Ecto neural progenitor cell (in vitro differentiated cells): ENCODE measurements at regions not wholly inside any gene's neighbourhood (a gene's known extent, or its start where the extent isn't known, plus 50 kb on each side); places are given as distances from the start of the nearest gene placed in this dataset.

Source experiments
- DNase-seq: peaks from one replicate; pipeline ENCODE4 v3.0.0-alpha.2; 2018; ENCODE audit warnings: low spot score

GRCh38 chr12:131659976-131660375, 50.9 kb upstream of the SFSWAP start:
- DNase-seq: peak; percentile 46

GRCh38 chr12:131660401-131660800, 50.5 kb upstream of the SFSWAP start:
- DNase-seq: peak; percentile 49
